Lower leg skin (tissue), 4 donors: ENCODE measurements at regions not wholly inside any gene's neighbourhood (a gene's known extent, or its start where the extent isn't known, plus 50 kb on each side); places are given as distances from the start of the nearest gene placed in this dataset.

Source experiments
- DNase-seq, 2 donors: peaks; one replicate each; pipeline ENCODE4 v3.0.0-alpha.2; 2019; ENCODE audit warnings: low spot score in 2 of 2
- H3K4me3 ChIP-seq: fragments of 200-600 bp; sonication (generic); 2 replicates; pipeline ENCODE4 v1.5.1; 2017; ENCODE audit warnings: mild to moderate bottlenecking, low read depth; ENCODE audit not compliant: poor library complexity, severe bottlenecking
- CTCF ChIP-seq, 3 donors: fragments of 450-650 bp; IDR thresholded peaks; one replicate each; pipeline ENCODE4 v1.5.1; 2016; ENCODE audit warnings: antibody characterized with exemption in 3 of 3, mild to moderate bottlenecking in 3 of 3, moderate library complexity in 2 of 3
- POLR2A ChIP-seq, 2 donors: fragments of 450-650 bp; IDR thresholded peaks; one replicate each; pipeline ENCODE4 v1.6.1; 2016 to 2017; ENCODE audit warnings: antibody characterized with exemption in 2 of 2, mild to moderate bottlenecking in 1 of 2, moderate library complexity in 1 of 2
- WGBS, 2 donors: methylation state at CpG; one replicate each; pipeline ENCODE4 v1.1.5; 2018; 5-methylcytosine and 5-hydroxymethylcytosine counted together
- intact Hi-C: fragments of 100-400 bp; cut with DNase I; formaldehyde crosslinking; loops from one replicate; pipeline ENCODE4 v1.15.0; 2023; ENCODE audit warnings: low total_unique reads

GRCh38 chr3:95462161-95462560 lies 1352.2 kb upstream of the EPHA6 start:
- intact Hi-C loops, result no loop called here
- no peak for DNase-seq
- H3K4me3 ChIP-seq, result no peak overlapping the region
- TF ChIP-seq CTCF (IDR thresholded peaks at IDR 0.05) (no peak), POLR2A (IDR thresholded peaks at IDR 0.05) (no peak)
- WGBS, 2 donors, result 69 to 87% methylated on average over 5 of the region's 5 CpGs

GRCh38 chr3:95464346-95464745 lies 1350.0 kb upstream of the EPHA6 start:
- TF ChIP-seq CTCF (IDR thresholded peaks at IDR 0.05), result no peak
- no peak for TF ChIP-seq POLR2A (IDR thresholded peaks at IDR 0.05)
- intact Hi-C loops, result no loop called here
- WGBS, 2 donors, result 0 to 65% methylated on average over 1 of the region's 1 CpG
- H3K4me3 ChIP-seq, result no peak overlapping the region
- DNase-seq, result no peak

GRCh38 chr3:95468331-95468730 lies 1346.1 kb upstream of the EPHA6 start:
- TF ChIP-seq POLR2A (IDR thresholded peaks at IDR 0.05), result no peak
- TF ChIP-seq CTCF (IDR thresholded peaks at IDR 0.05), result no peak
- DNase-seq, result no peak
- H3K4me3 ChIP-seq, result no peak overlapping the region
- intact Hi-C loops, result no loop called here
- 68 to 77% methylated on average over 2 of the region's 2 CpGs for WGBS, 2 donors

GRCh38 chr3:95474338-95474737 lies 1340.1 kb upstream of the EPHA6 start:
- DNase-seq, result no peak
- TF ChIP-seq POLR2A (IDR thresholded peaks at IDR 0.05), result no peak
- 56 to 72% methylated on average over 1 of the region's 1 CpG for WGBS, 2 donors
- H3K4me3 ChIP-seq, result no peak overlapping the region
- intact Hi-C loops, result no loop called here

GRCh38 chr3:95476534-95476933 lies 1337.9 kb upstream of the EPHA6 start:
- TF ChIP-seq POLR2A (IDR thresholded peaks at IDR 0.05) (no peak), CTCF (IDR thresholded peaks at IDR 0.05) (no peak)
- intact Hi-C loops, result no loop called here
- DNase-seq, result no peak
- 44 to 93% methylated on average over 2 of the region's 2 CpGs for WGBS, 2 donors
- no peak overlapping the region for H3K4me3 ChIP-seq

GRCh38 chr3:95506174-95506573 lies 1308.2 kb upstream of the EPHA6 start:
- no peak overlapping the region for H3K4me3 ChIP-seq
- WGBS, 2 donors, result 18 to 23% methylated on average over 1 of the region's 1 CpG
- no peak for TF ChIP-seq CTCF (IDR thresholded peaks at IDR 0.05)
- intact Hi-C loops, result no loop called here
- no peak for DNase-seq
